ENCODE measurements at regions not wholly inside any gene's neighbourhood (a gene's known extent, or its start where the extent isn't known, plus 50 kb on each side); places are given as distances from the start of the nearest gene placed in this dataset.
A peak's percentile ranks its signal among the peaks of the same experiment; 100 is the strongest.
"Not testable (repeated sequence)": the region's sequence is repeated elsewhere in the genome, so short reads cannot be mapped to it uniquely, and the experiment has no call there.

DNA sequence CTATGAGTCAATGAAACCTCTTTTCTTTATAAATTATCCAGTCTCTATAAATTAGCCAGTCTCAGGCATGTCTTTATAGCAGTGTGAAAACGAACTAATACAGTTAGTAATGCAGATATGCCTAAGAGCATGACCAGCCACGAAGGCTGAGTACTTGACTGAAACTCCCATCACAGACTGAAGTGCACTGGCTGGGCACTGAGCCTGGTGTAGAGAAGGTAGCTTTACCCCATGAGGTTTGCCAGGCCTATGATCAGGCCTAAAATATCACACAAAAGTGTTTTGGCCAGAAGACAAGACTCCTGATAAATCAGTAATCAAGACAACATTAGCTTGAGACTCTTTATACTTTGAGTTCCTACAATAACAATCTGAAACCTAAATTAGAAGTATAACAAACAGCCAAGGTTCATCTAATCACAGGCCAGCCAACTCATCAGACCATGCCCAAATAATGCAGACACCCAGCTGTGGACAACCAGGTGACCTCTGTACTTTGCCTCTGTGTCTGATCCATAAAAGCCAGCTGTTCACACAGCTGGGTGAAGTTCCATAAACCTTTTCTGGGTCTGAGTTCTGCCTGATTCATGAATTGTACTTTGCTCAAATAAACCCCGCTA lies 771.8 kb upstream of the SLITRK1 start:
- ATAC-seq (peak; percentile 96), DNase-seq (ENCODE audit: missing footprints) (peak; percentile 73)
- intact Hi-C loops (cut with DNase I): no loop called here

DNA sequence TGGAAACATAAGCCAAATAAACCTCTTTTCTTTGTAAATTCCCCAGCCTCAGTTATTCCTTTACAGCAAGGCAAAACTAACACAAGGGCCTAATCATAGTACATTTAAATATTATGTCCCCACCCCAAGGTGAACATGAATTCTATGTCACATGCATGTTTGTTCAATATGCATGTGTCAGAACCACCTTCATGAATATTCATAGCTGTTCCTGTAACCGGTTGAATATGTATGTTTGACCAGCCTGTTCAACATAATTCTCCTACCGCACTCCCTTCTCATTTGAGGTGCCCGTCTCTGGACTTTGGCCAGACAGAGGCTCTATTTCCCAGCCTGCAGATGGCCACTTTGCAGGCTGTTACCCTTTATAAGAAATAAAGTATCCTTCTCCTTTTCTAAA lies 769.4 kb upstream of the SLITRK1 start:
- no peak for ATAC-seq
- no peak for DNase-seq (ENCODE audit: missing footprints)
- intact Hi-C loops (cut with DNase I): no loop called here

DNA sequence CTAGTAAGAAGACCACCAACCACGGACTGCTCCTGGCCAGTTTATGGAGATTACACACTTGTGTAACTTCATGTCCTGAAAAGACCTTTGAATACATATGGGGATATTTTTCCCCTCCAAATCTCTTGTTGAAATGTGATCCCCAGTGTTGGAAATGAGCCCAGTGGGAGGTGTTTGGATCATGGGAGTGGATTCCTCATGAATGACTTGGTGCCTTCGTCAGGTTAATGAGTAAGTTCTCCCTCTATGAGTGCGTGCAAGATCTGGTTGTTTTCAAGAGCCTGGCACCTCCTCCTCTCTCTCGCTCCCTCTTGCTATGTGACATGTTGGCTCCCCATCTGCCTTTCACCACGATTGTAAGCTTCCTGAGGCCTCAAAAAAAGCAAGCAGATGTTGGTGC lies 769.0 kb upstream of the SLITRK1 start:
- intact Hi-C loops (cut with DNase I): no loop called here
- DNase-seq (ENCODE audit: missing footprints) (no peak), ATAC-seq (no peak)

DNA sequence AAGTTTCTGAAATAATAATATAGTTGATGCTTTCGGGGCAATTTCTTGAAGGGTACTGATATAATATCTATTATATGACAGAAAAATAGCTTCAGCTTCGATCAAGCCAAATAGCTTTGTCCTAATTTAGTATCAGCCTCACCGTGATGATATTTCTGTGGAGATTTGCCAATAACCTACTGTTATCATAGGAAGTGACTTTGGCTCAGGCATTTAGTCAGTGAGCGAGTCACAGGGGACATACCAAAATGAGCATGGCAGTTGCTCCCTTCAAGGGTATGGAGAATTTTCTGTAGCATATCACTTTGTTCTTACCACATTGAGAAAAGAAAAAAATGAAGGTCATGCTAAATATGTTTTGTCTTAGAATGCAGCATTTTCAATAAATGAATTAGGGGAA lies 767.6 kb upstream of the SLITRK1 start:
- ATAC-seq (peak; percentile 38), DNase-seq (ENCODE audit: missing footprints) (no peak)
- intact Hi-C loops (cut with DNase I): no loop called here

DNA sequence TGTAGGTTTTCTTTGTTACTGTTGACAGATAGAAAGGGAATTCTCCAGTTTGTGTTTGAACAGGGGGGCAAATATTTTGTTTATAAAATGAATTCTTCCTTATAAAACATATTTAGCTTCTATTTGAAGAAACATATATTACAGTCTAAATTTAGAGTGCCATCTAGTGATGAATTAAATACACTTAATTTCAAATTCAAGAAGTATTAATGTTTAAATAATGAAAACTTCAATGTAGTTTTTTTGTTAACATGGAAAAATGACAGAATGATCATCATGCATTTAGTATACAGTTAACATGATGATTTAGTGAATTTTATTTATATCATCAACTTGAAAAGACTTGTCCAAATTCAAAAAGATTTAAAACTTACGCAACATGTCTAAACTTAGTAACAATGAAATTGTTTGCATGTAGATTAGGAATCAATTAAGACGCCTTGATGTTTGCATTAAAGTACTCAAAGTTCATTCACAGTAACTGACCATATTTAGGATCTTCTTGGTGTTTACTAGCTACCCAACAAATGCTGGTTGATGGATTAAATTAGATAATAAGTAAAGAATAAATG lies 765.9 kb upstream of the SLITRK1 start:
- DNase-seq (ENCODE audit: missing footprints): no peak
- no peak for ATAC-seq
- intact Hi-C loops (cut with DNase I): no loop called here

DNA sequence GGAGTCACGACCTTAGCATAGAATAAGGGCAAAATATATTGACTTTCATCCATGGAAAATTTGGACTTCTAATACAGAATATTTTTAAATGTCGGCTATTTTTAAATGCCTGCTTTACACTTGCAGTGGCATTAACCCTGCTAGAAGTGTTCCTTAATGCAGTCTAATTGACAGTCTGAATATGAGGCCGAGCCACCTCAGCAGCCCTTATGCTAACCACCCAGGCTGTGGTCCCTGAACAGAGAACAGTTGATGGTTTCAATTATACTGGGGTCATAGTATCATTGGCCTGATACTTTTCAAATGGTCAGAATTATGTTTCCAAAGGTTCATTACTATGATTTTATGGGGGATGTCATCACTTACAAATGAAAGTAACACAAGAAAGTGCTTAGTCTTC lies 764.7 kb upstream of the SLITRK1 start:
- intact Hi-C loops (cut with DNase I): no loop called here
- ATAC-seq: no peak
- no peak for DNase-seq (ENCODE audit: missing footprints)

DNA sequence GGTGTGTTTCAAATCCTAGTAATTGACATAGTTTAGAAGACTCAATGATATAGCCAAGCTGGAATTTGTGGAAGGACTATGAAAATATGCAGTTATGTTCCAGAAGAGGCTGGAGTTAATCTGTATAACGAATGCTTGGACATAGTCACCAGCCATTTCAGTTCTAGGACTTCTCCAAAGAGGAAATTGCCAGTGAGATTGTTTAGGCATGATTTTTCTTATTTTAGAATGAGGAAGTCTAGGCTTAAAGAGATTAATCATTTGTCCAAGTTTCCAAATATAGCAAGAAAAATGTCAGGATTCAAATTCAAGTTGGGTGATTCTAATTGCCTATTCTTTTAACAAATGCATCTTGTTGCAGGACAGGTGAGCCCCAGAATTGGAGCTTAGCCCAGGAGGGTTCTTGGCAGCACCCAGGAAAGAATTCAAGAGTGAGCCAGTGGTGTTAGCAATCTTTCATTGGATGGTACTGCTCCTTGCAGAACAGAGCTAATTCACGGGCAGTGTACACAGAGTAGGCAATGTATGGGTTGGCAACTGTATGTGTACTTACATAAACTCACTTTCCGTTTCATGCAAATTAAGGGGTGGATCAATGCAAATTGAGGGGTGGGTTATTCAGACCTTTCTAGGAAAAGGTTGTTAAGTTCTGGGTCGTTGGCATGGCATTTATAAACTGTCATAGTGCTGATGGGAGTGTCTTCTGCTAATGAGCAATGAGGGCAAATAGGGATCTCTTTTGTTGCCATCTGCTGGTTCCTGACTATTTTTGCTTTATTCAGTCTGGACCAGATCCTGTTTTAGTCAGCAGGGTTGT lies 763.1 kb upstream of the SLITRK1 start:
- DNase-seq (ENCODE audit: missing footprints) (no peak), ATAC-seq (no peak)
- intact Hi-C loops (cut with DNase I): no loop called here

DNA sequence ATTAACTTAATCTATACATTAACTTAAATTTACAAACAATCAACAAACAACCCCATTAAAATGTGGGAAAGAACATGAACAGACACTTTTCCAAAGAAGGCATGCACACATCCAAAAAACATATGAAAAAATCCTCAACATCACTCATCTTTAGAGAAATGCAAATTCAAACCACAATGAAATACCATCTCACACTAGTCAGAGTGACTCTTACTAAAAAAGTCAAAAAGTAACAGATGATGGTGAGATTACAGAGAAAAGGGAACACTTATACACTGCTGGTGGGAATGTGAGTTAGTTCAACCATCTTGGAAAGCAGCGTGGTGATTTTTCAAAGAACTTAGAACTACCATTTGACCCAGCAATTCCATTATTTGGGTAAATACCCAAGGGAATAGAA lies 759.2 kb upstream of the SLITRK1 start:
- no peak for ATAC-seq
- no peak for DNase-seq (ENCODE audit: missing footprints)
- intact Hi-C loops (cut with DNase I): no loop called here

DNA sequence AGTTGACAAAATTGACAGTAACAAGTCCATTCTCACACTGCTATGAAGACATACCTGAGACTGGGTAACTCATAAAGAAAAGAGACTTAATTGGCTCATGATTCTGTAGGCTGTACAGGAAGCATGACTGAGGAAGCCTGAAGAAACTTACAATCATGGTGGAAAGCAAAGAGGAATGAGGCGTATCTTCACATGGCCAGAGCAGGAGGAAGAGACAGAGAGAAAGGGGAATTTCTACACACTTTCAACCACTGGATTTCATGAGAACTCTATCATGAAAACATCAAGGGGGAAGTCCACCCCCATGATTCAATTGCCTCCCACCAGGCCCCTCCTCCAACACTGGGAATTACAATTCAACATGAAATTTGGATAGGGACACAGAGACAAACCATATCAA lies 758.4 kb upstream of the SLITRK1 start:
- intact Hi-C loops (cut with DNase I): no loop called here
- DNase-seq (ENCODE audit: missing footprints) (no peak), ATAC-seq (no peak)

DNA sequence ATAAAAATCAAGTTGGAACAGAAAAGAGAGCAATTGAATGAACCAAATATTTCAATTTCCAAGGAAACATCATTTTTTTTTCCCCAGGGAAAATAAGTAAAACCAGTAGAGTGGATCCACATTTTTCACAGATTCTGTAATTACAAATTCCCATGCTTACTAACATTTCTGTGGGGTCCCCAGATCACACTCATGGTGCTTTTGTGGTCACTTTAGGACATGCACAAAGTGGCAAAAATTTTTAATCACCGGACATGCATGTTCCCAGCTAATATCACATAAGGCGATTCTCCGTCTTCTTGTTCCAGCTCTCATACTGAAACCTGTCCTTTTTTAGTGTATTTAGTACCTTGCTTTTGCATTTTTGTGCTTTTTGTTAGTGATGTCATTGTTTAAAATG lies 748.2 kb upstream of the SLITRK1 start:
- DNase-seq (ENCODE audit: missing footprints) (no peak), ATAC-seq (no peak)
- intact Hi-C loops (cut with DNase I): no loop called here

DNA sequence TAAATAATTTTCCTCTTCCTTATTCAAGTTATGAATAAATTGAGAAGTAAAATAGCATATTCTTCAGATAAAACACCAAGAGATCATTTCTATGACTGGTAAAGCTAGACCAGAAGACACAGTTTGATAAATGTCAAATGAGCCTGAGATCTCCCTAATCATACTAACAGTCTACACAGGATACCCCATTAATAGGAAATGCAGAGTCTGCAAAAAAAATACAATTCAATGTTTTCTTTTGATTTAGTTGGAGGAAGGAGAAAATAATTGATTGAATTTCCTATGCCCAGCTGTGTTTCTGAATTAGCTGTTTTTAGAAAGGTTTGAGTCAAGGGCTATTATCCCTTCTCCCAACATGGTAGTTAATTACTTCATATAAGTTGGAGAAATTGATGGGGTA lies 734.6 kb upstream of the SLITRK1 start:
- intact Hi-C loops (cut with DNase I): no loop called here
- no peak for ATAC-seq

DNA sequence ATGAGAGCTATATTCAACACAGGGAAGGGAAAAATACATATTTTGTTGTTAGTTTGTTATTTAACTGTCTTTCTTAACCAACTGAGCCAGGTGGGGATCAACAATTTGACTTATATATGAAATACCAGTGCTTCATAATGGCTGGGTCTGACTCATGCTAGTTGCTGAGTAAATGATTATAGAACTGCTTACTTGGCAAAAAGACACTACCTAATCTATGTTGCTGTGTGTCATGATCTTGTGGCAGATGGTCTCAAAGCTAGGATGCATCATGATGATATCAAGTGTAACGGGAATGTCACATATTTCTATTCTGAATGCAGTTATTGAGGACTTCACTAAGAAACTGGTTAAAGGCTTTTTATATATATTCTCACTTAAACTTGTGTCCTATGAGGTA lies 727.4 kb upstream of the SLITRK1 start:
- intact Hi-C loops (cut with DNase I): no loop called here
- DNase-seq (ENCODE audit: missing footprints) (no peak), ATAC-seq (no peak)

More for the DNA sequence above, 734.6 kb upstream of the SLITRK1 start:
- no peak for DNase-seq (ENCODE audit: missing footprints)

DNA sequence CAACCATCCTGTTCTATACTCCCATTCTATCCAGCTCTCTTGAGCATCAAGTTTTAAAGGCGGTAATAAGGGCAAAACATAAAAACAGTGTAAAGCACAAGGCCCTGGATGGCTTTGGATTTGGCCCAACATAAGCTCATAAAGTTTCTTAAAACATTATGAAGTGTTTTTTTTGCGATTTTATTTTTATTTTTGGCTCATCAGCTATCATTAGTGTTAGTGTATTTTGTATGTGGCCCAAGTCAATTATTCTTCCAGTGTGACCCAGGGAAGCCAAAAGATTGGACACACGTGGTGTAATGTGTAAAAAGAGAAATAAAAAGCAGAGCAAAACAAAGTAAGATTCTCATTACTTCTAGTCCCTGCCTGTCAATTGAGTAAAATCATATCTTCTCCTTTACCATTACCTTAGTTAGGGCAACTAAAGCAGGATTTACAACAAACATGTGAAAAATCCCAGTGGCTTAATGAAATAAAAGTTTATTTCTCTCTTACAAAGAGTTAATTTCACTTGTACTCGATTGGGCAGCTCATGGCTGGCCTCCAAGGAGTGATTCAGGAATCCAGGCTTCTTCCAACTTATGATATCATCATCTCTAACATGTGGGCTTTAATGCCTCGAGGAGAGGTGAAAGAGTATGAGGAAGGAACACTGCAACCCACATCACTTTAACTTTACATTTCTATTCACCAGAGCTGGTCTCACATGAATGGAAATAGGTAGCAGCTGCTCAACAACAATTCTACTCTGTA lies 725.2 kb upstream of the SLITRK1 start:
- intact Hi-C loops (cut with DNase I): no loop called here
- ATAC-seq: peak; percentile 44

DNA sequence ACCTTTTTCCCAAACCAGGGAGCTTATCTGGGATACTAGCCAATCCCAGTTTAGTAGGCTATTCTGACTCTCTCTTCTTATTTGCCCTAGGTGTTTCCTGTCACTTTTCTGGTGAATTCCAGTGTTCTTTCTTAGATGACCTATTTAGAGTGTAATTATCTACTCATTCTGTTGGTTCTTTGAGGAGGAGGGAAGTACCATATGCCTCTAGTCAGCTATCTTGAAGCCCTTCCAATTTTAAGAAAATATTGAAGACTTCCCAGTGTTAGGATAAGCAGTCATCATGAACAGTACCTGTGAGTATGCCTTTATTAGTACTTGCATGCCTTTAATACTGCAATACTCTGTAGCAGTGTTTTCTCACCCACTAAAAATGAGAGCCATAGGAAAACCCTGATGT lies 724.3 kb upstream of the SLITRK1 start:
- DNase-seq (ENCODE audit: missing footprints) (no peak), ATAC-seq (no peak)
- intact Hi-C loops (cut with DNase I): no loop called here

More for the DNA sequence above, 725.2 kb upstream of the SLITRK1 start:
- no peak for DNase-seq (ENCODE audit: missing footprints)

DNA sequence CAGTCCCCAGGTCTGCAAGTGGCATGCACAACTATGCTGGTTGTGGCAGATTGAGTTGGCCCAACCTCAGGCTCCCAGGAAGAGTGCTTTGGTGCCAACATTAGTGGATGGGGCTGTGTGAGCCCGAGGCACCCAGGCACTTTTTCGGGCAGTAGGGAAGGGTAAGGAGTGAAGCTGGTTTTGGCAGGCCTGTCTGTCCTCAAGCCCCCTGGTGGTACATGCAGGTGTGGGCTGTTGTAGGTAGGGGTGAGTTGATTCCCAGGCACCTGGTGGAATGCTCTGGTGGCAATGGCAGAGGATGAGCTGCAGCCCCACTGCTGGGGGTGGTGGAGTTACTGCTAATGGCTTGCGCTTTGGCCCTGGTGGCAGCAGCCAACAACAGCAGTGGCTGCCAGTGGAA lies 723.7 kb upstream of the SLITRK1 start:
- intact Hi-C loops (cut with DNase I): no loop called here
- no peak for ATAC-seq
- DNase-seq (ENCODE audit: missing footprints): no peak

DNA sequence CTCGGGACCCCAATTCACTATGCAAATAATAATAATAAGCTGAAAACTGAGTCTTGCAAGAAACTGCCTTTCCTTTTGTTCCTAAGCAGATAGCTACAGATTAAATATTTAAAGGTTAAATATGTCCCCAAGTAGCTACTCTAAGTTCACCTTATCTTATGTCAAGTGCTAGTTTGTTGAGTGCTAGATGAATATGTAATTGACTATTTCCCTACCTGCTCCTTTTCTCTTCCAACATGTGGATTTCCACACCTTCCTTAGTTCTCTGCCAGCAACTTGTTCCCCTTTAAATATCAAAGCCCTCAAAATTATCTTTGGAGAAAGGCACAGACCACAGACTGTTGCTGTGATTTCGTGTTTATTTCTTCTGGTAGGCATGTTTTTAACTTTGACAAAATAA lies 709.2 kb upstream of the SLITRK1 start:
- intact Hi-C loops (cut with DNase I): no loop called here
- ATAC-seq: no peak
- no peak for DNase-seq (ENCODE audit: missing footprints)

DNA sequence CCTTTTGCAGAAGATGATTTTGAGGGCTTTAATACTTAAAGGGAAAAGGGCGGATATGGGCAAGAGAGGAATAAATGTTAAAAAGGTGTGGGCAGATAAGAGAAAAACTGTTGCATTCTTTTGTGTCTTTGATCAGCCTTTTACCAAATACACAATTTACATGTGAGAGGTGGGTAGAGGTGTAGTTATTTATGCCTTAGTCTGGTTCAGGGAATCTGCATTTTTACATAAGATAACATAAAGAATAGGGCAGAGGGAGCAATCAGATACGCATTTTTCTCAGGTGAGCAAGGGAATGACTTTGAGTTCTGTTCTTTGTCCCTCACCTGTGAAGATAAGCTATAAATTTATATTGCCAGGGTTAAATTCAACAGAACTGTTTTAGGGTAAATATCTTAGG lies 708.4 kb upstream of the SLITRK1 start:
- ATAC-seq (no peak), DNase-seq (ENCODE audit: missing footprints) (no peak)
- intact Hi-C loops (cut with DNase I): no loop called here

DNA sequence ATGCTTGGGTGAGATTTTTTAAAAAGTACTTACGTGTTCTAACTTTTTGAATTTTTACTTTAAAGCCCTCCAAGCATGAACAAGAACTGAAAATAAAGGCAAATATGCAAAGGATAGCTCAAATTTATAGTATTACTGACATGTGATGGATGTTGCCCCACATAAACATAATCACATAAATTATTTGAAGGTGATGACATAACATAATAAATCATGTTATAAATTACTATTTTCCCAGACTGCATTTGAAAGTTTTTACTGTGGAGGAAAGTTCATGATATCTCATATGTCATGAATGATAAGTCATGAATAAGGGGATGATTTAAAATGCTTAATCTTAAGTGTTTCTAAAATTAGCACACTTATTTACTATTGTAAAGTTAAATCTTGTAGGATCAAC lies 705.7 kb upstream of the SLITRK1 start:
- intact Hi-C loops (cut with DNase I): no loop called here
- DNase-seq (ENCODE audit: missing footprints) (no peak), ATAC-seq (no peak)

DNA sequence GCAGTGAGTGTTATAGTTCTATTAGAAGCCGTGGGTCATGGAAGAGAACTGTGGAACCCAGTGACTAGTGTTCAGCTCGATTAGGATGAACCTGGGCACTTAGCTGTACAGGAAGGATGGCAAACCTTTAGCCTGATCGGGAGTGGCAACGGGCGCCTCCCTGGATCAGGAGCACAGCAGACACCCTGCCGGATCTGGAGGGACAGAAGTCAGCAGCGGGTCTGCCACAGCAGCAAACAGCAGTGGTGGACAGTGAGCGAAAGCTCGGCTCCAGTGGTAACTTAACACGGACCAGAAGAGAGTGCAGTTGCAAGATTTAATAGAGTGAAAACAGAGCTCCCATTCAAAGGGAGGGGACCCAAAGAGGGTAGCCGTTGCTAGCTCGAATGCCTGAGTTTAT lies 697.6 kb upstream of the SLITRK1 start:
- ATAC-seq: not testable (repeated sequence)
- peak; percentile 23 for DNase-seq (ENCODE audit: missing footprints)

DNA sequence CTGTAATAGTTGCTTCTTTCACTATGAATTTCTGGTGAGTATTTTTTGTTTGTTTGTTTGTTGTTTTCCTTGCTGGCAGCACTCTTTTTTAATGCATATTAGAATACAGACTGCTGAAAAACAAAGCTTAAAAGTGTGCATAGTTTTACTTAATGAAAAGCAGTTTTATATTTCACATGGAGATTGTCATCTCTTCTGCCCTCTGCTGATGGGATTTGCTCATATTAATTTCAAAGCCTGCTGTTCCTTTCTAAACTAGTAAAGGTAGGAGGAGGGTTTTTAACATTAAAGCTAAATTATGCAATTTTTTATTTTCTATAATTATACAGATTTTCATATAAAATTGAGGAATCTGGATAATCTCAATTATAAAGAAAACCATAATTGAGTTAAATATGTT lies 692.6 kb upstream of the SLITRK1 start:
- ATAC-seq (no peak), DNase-seq (ENCODE audit: missing footprints) (no peak)
- intact Hi-C loops (cut with DNase I): no loop called here

More for the DNA sequence above, 697.6 kb upstream of the SLITRK1 start:
- intact Hi-C loops (cut with DNase I): not testable (repeated sequence)

Measured in Right ventricle myocardium inferior (tissue), 1 donor.